GM19452 (cell line): ENCODE measurements at regions not wholly inside any gene's neighbourhood (a gene's known extent, or its start where the extent isn't known, plus 50 kb on each side); places are given as distances from the start of the nearest gene placed in this dataset.
A peak's percentile ranks its signal among the peaks of the same experiment; 100 is the strongest.

ENCODE experiments used
- ATAC-seq: cut with Tn5 transposase; IDR thresholded peaks from one replicate; pipeline ENCODE4 v1.9.1; 2021; ENCODE audit not compliant: unreplicated experiment

DNA sequence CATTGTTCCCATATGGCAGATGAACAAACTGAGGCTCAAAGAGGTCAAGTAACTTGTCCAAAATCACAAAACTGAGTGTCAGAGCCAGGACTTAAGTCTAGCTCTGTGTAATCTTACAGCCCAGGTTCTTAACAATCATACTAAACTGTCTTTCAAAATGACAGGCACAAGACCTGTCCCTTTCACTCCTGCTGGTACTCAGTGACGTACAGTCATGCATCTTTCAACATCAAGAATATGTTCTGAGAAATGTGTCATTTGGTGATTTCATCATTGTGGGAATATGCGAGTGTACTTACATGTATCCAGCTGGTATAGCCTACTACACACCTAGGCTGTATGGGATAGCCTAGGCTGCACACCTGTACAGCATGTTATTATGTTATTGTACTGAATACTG, 646.8 kb upstream of the WWC1 start:
- no peak for ATAC-seq

- ATAC-seq: no peak
Measured at GRCh38 chr5:167649471-167649870, 642.0 kb upstream of the WWC1 start.

GRCh38 chr5:167652690-167653089, 638.8 kb upstream of the WWC1 start:
- no peak for ATAC-seq

- ATAC-seq: no peak
Measured at GRCh38 chr5:167653645-167654106, 637.8 kb upstream of the WWC1 start.

DNA sequence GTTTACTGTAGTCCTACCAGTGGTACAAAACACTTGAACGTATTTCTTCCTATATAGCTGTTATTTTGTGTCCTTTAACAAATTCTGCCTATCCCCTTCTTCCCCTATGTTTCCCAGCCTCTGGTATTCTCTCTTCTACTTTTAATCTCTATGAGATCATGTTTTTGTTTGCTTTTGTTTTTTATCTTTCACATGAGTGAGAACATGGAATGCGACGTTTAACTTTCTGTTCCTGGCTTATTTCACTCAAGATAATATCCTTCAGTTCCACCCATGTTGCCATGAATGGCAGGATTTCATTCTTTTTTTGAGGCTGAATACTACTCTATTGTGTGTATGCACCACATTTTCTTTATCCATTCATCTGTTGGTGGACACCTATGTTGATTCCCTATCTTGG, 634.4 kb upstream of the WWC1 start:
- ATAC-seq: no peak

DNA sequence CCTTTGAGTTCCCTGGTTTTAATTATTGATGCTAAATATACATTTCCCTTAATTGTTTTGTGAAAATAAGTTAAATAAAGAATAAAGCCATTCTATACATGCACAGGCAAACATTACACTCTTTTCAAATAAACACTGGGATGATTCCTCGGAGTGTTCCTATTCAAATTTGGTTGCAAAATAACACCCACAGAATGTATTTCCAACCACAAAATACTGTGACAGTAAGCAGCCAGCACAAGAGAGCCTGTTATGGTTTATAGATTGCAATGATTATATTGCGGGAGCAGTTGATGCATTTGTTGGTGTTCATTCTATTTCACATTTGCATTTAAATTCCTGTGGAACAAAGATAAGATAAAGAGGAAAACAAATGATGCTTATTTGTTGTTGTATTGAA, 632.6 kb upstream of the WWC1 start:
- ATAC-seq: no peak

DNA sequence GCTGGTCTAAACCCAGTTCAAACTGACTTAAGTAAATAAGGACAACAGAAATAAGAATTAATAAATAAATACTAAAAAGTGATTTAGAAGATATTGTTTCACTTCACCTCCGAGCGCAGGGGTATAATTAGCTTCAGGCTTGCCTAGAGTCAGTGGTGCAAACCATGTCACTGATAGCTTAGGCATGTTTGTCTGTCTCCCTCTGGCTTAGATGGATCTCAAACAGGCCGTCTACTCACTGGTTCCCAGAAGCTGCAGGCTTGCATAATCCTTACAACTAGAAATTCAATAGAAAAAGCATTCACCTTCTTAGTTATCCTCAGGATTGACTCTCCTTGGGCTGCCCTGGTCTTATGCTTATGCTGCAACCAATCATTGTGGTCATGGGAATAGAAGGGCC, 629.8 kb upstream of the WWC1 start:
- ATAC-seq: no peak

- ATAC-seq: no peak
Measured at GRCh38 chr5:167664222-167664804, 627.1 kb upstream of the WWC1 start.

- no peak for ATAC-seq
Measured at GRCh38 chr5:167665841-167666375, 625.5 kb upstream of the WWC1 start.

DNA sequence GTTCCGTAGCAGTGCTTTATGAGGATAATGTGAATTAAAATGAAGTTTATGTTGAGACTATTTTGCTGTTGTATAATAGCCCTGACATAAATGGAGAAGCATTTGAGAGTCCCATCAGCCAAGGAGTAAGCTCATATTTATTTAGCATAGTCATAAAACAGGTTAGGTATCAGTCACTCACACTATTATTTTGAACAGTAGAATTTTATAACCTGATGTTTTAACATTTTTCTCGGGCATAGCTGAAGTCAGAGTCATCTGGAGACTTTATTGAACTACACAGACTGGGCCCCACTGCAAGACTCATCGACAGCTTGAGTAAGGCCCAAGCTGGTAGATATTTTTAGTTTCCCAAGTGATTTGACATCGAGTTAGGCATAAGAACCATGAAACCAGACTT, 620.3 kb upstream of the WWC1 start:
- ATAC-seq: no peak

GRCh38 chr5:167673942-167674341, 617.5 kb upstream of the WWC1 start:
- ATAC-seq: no peak

- ATAC-seq: no peak
Measured at GRCh38 chr5:167678481-167678880, 613.0 kb upstream of the WWC1 start.

DNA sequence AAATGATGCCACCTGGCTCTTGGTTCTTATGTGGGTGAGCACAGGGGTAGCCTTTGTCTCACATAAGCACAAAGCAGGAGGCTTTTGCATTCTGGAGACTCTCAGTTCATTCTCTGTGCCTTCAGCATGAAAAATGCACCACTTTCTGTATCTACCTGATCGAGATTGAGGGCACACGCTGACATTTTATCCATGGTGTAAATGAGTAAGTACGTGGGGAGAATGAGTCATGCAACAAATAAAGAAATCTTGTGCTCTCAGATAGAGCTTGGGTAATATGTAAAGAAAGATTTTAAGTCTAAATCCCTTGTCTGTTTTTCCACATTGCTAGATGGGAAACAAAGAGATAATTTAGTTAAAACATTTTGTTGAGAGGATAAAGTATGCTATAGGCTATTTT, 607.2 kb upstream of the WWC1 start:
- no peak for ATAC-seq

DNA sequence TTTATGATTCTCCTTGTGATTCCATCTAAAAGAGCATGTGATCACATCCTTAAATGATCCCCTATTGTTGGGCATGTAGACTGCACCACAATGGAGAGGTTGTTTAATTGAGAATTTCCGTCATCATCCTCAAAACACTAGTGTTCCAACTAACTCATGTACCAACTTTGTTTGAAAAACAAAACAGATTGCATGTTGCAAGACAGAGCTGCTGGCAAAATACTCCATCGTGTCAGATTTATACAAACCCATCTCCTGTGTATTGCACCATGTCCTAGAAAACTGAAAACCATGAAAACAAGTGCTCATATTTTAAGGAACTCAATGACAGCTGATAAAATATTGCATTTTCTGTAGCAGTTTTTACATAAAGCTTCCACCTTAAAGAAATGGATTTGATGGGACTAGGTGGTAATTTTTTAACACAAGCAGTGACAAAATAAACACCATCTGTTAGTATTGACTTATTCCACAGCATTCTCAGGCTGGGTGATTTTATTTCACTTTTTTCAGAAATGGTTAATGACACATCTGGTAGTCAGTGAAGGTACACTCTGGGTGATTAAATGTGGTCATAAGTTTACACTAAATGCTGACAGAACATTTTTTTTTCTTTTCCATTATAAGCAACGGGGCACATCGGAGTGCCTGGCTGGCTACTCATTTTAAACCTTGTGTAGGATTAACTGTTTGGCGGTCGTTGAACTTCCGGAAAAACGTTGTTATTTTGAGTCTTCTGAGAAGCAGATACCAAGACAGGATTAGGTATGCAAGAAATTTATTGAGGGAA, 602.9 kb upstream of the WWC1 start:
- ATAC-seq: no peak

DNA sequence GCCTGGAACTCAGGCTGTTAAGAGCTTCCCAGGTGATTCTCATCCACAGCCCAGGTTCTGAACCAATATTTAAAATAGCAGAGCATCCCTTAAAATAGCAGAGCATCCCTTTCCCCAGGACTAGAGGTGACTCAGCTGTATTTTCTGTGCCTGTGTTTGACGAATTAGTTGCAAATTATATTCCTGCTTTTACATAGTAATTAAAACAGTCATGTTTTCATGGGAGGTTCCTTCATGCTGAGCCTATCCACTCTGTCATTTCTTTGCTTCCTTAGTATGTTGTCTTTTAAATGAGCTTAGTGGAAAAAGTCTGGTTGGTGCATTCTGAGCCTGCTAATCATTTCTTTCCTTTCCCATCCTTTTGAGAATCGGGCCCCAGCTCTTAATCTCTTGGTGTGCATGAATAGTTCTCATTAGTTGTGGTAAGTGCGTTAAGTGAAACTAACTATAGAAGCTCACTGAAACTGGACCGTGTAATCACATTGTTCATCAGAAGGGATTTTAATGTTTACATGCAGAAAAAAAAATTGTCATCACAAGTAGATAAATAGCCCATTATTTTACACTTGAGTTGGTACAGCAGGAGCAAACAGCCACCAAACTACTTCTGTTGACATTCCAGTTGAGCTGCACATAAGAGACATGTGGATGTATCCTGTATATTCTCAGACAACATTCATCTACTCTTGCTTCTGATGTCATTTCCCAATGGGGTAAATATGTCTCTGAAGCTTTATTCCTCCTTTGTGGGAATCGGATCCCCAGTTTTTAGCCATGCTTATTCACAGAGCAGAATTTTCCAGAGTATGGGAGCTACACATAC, 596.9 kb upstream of the WWC1 start:
- ATAC-seq: no peak

DNA sequence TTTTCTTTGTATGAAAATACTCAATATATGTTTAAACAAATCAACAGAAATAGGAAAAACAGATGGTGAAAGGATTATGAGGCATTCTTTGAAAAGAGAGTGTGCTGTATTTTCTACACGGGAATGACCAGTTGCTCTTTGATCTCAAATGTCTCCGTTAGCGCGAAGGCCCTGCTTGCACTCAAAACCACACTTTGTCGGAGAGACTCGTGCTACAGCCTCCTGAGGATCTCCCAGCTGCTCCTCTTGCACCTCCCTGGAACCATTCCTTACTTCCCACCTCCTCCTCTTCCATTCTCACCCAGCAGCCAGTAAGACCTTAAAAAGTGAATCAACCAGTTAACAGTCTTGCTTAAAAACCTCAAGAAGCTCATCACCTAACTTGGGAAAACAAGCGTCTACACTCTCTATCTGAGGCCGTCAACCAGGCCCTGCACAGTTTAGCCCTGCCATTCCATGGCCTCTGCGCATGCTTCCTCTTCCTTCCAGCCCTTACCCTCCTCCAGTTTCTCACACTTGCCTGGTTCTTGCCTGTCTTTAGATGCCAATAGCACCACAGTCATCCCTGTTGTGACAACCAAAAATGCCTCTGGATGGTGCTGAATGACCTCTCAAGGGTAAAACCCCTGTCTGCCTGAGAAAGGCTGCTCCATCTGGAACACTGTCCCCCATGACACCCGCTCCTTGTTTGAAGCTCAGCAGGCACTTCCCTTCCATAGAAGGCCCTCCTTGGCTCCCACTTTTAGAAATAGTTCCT, 594.7 kb upstream of the WWC1 start:
- ATAC-seq: no peak

DNA sequence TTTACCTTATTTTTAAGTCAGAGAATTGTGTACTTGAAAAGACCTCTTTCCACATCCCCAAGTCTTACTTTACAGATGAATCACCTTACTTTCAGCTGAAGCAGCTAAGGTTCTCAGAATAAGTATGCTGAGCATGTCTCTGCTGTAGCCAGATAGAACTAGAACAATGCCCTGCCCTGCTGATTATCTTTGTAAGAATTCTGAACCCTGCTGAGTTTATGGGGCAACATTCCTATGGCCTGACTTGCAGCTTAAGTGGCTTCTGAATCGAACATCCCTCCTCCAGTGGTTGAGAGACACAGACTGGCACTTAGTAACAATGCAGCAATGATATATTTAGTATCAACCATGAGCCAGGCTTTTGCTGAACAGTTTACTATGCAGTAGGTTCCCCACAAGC, 592.0 kb upstream of the WWC1 start:
- ATAC-seq: no peak

DNA sequence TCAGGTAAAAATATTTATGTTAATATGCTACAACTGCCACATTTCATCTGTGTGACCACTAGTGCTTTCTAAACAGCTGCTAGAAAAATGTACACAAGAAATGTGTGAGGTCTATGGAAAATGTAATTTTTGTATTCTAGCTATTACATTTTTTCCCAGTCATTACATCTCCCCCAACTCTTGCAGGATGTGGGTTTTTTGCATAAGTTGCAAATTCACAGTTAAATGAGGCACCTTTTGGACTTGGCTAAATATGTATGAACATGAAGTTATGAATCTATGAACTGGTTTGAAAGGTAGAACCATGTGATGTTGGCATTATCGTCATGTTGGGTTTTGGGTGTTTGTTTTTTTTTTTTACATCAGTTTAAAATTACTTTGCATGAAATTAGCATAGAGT, 590.4 kb upstream of the WWC1 start:
- ATAC-seq: no peak

DNA sequence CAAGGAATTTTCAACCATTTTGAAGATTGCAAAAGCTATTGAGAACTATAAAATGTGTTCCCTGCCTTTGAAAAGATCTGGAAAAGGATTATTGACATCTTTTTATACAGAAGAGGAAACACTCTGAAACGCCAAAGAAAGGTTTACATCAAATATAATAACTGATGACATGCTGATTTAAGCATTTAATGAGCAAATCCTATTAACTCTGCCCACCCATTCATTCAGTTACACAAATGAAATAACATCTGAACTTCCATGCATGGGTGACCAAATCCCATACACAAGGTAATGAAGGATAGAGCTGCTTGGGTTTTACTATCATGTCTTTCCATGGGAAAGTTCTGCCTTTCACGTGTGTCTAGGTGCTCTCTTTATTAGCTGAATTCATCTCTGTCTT, 589.4 kb upstream of the WWC1 start:
- no peak for ATAC-seq

DNA sequence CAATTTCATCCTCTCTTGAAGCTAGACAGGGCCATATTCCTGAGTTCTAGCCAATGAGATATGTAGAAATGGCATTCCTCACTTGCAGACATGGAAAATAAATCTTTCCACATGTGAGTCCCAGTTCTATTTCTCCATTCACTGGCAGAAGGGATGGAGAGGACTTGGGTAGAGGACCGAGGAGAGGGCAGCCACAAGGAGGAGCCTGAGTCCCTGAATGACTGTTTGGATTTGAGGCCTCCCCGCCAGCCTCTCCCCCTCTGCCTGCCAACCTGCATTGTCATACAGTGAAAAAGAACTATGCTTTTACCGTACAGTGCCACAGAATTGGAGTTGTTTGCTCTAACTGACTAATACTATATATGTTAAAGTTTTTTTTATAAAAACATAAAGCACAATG, 583.0 kb upstream of the WWC1 start:
- no peak for ATAC-seq

DNA sequence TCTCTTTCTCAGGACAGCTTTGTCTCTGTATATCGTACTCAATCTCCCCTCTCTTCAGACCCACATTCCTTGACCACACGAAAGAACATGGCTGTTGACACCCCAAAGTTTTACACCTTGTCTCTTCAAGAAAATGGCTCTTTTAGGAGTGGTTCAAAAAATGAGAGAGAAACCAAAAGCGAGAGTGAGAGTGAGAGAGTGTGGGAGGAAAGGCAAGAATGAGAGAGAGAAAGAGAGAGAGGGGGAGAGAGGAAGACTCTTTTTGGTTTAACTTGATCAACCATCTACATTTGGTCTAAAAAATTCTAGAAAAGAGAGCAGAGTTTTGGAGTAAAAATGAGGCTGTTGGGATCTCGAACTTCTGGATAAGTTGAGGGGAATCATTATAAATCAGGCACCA, 581.8 kb upstream of the WWC1 start:
- ATAC-seq: peak; percentile 66
